HUES6 (cell line): ENCODE measurements at regions not wholly inside any gene's neighbourhood (a gene's known extent, or its start where the extent isn't known, plus 50 kb on each side); places are given as distances from the start of the nearest gene placed in this dataset.

Source experiments
- H3K27ac ChIP-seq: 2 replicates; pipeline ENCODE4 v1.7.0; 2013; ENCODE audit warnings: low read depth, mild to moderate bottlenecking, low read length, inconsistent platforms
- H3K27me3 ChIP-seq: 2 replicates; pipeline ENCODE4 v1.6.1; 2013; ENCODE audit warnings: low read length; ENCODE audit not compliant: control insufficient read depth, insufficient read depth
- H3K36me3 ChIP-seq: 2 replicates; pipeline ENCODE4 v1.6.1; 2013; ENCODE audit warnings: low read length; ENCODE audit not compliant: control insufficient read depth, insufficient read depth
- H3K4me1 ChIP-seq: 2 replicates; pipeline ENCODE4 v1.6.1; 2013; ENCODE audit warnings: low read length; ENCODE audit not compliant: control insufficient read depth, insufficient read depth
- H3K4me3 ChIP-seq: 2 replicates; pipeline ENCODE4 v1.5.1; 2013; ENCODE audit warnings: low read depth, low read length
- H3K9ac ChIP-seq: one replicate; pipeline ENCODE4 v1.6.1; 2013; ENCODE audit warnings: mild to moderate bottlenecking, low read length
- H3K9me3 ChIP-seq: 2 replicates; pipeline ENCODE4 v1.6.1; 2013; ENCODE audit warnings: low read depth, low read length; ENCODE audit not compliant: control insufficient read depth, insufficient read depth

DNA sequence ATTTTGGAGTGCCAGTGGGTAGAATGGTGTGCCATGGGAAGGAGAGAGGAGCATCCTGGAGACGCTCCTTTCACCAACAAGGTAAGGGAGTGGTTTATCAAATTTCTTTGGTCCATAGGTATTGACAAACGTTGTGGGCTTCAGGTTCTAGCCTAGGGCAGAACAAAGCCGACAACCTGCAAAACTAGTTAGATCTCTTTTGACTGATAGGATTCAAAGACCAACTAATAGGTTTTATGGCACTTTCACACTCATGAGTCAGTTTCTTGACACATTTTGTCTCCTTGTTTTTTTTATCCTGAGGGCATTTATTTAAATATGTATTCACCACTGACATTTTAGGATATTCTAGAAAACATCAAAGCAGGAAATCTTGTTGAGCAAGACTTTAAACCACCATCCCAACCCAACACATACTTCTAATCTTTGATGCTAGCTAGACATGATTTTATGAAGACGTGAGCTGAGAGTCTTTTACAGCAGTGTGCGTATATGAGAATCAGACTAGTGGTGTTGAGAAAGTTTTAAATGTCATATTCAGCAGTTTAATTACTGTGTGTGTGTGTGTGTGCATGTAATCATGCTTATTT lies 370.4 kb upstream of the HSF2 start:
- Histone ChIP-seq H3K4me1 (peaks cover 5% of the 10 kb centered on the region; the same call in 1 of the 2 replicates), H3K4me3 (no peak overlapping the region), H3K9me3 (no peaks in the 10 kb centered on the region), H3K36me3 (no peaks in the 10 kb centered on the region), H3K27me3 (no peaks in the 10 kb centered on the region), H3K9ac (no peak overlapping the region), H3K27ac (no peak overlapping the region)

- no peaks in the 10 kb centered on the region for H3K27me3 ChIP-seq
- H3K4me1 ChIP-seq, result peaks cover 5% of the 10 kb centered on the region; the same call in 1 of the 2 replicates
- H3K9ac ChIP-seq, result no peak overlapping the region
- H3K4me3 ChIP-seq, result no peak overlapping the region
- no peaks in the 10 kb centered on the region for H3K9me3 ChIP-seq
- H3K36me3 ChIP-seq, result no peaks in the 10 kb centered on the region
- no peak overlapping the region for H3K27ac ChIP-seq
These were observed 365.8 kb upstream of the HSF2 start for GRCh38 chr6:122033564-122034181.

DNA sequence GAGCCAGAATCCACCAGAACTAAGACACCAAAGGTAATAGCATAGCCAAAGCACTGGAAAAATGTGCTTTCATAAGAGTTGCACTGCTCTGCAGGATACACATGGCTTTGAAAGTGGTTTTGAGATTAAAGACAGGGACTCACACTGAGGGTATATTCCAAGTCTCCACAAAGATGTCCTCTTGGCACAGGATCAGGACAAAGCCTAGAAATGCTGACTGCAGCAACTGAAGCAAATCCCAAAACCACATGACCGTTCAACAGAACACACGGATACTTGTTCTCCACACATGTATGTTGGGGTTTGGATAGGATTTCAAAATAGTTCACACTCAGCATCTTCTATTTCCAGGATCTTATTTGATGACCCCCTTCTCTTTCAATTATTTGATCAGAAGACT lies 364.3 kb upstream of the HSF2 start:
- H3K36me3 ChIP-seq, result no peaks in the 10 kb centered on the region
- H3K9me3 ChIP-seq, result no peaks in the 10 kb centered on the region
- no peaks in the 10 kb centered on the region for H3K27me3 ChIP-seq
- H3K4me3 ChIP-seq, result no peak overlapping the region
- H3K4me1 ChIP-seq, result peaks cover 5% of the 10 kb centered on the region; the same call in 1 of the 2 replicates
- H3K9ac ChIP-seq, result no peak overlapping the region
- no peak overlapping the region for H3K27ac ChIP-seq

DNA sequence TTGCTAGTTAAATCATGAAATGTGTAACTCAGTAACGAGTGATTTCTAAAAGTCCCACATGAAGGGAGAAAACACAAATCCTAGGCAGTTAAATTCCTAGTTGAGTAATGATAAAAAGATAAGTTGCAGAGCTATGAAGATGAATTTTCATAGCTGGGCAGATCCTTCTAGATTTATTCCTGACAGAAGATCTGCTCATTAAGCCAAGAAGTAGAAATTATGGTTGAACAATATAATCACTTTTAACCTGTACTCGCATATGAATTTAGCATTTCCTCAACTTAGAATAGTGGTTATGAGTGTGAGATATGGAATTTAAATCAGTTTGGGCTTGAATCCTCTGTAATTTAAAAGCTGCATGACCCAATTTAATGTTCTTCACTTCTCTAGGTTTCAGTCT lies 359.2 kb upstream of the HSF2 start:
- Histone ChIP-seq H3K4me3 (no peak overlapping the region), H3K27me3 (no peaks in the 10 kb centered on the region), H3K9me3 (no peaks in the 10 kb centered on the region), H3K27ac (no peak overlapping the region), H3K4me1 (peaks cover 7% of the 10 kb centered on the region), H3K9ac (no peak overlapping the region), H3K36me3 (no peaks in the 10 kb centered on the region)

- H3K27me3 ChIP-seq, result no peaks in the 10 kb centered on the region
- no peak overlapping the region for H3K9ac ChIP-seq
- H3K9me3 ChIP-seq, result no peaks in the 10 kb centered on the region
- no peak overlapping the region for H3K4me3 ChIP-seq
- H3K4me1 ChIP-seq, result peaks cover 7% of the 10 kb centered on the region
- no peak overlapping the region for H3K27ac ChIP-seq
- H3K36me3 ChIP-seq, result no peaks in the 10 kb centered on the region
These were observed 357.1 kb upstream of the HSF2 start for GRCh38 chr6:122042380-122042779.

DNA sequence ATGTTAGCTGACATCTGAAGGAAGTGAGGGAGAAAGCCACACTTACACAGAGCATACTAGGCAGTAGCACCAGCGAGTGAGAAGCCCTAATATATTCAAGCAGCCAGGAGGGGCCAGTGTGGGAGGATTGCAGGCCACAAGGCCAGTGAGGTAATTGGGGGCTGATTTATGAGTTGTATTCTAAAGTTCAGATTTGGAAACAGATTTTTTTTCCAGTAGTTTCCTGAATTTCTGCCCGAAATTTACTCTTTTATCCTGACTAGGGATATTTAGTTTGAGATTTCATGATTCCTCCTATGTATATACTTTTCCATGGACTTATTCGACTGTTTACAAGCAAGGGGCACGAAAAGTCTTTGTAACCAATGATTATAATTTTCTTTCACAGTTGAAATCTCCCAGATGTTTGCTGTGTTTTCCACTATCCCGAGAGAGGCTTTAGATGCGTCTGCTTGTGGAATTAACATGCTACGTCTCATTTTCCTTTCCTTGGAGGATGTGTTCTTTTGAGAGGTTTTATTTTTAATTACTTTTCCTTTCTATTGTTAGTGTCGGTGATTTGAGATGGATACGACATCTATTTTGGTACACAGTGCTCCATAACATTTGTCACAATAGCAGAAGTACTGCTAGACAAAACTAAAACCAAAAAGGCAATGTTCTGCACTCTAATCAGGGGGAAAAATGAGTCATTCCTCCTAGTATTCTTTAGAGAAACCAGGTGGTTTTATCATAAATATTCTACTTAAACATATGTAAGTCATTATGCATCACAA lies 356.3 kb upstream of the HSF2 start:
- Histone ChIP-seq H3K4me3 (no peak overlapping the region), H3K27me3 (no peaks in the 10 kb centered on the region), H3K36me3 (no peaks in the 10 kb centered on the region), H3K4me1 (peaks cover 7% of the 10 kb centered on the region), H3K9ac (no peak overlapping the region), H3K27ac (no peak overlapping the region), H3K9me3 (no peaks in the 10 kb centered on the region)

- Histone ChIP-seq H3K4me3 (no peak overlapping the region), H3K9ac (no peak overlapping the region)
These were observed 350.9 kb upstream of the HSF2 start for GRCh38 chr6:122048570-122048969.

GRCh38 chr6:122049341-122049740 lies 350.1 kb upstream of the HSF2 start:
- Histone ChIP-seq H3K27ac (no peak overlapping the region), H3K9me3 (no peaks in the 10 kb centered on the region), H3K27me3 (no peaks in the 10 kb centered on the region), H3K36me3 (no peaks in the 10 kb centered on the region), H3K9ac (no peak overlapping the region), H3K4me3 (no peak overlapping the region), H3K4me1 (no peaks in the 10 kb centered on the region; the same call in 1 of the 2 replicates)

More at GRCh38 chr6:122048570-122048969, 350.9 kb upstream of the HSF2 start:
- no peaks in the 10 kb centered on the region for H3K36me3 ChIP-seq
- peaks cover 5% of the 10 kb centered on the region for H3K4me1 ChIP-seq
- H3K27ac ChIP-seq, result no peak overlapping the region
- no peaks in the 10 kb centered on the region for H3K27me3 ChIP-seq
- H3K9me3 ChIP-seq, result no peaks in the 10 kb centered on the region

GRCh38 chr6:122050242-122050755 lies 349.2 kb upstream of the HSF2 start:
- no peaks in the 10 kb centered on the region for H3K9me3 ChIP-seq
- H3K9ac ChIP-seq, result no peak overlapping the region
- no peaks in the 10 kb centered on the region for H3K36me3 ChIP-seq
- no peaks in the 10 kb centered on the region for H3K27me3 ChIP-seq
- H3K4me1 ChIP-seq, result no peaks in the 10 kb centered on the region; the same call in 1 of the 2 replicates
- no peak overlapping the region for H3K4me3 ChIP-seq
- no peak overlapping the region for H3K27ac ChIP-seq

DNA sequence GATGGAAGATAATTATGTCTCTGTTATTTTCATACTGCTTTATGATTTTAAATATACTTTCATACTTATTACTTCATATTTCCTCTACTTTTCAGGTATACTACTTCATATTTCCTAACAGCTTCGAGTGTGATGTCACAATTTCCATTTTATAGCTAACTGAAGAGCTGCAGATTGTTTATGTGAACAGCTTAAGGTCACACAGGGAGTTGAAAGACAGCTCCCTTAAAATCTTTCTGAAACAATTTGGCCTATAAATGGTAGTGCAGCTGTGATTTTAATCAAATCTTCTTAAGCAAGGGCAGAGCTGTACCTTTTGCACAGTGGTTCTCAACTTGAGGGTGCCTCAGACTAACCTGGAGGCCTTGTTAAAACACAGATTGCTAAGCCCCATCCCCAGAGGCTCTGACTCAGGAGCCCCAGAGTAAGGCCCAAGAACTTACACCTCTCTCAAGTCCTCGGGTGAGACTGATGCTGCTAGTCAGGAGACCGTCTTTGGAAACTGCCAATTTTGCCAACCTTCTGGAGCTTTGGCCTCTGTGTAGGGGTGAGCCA lies 347.0 kb upstream of the HSF2 start:
- H3K36me3 ChIP-seq, result no peaks in the 10 kb centered on the region
- no peak overlapping the region for H3K27ac ChIP-seq
- H3K9ac ChIP-seq, result no peak overlapping the region
- H3K9me3 ChIP-seq, result no peaks in the 10 kb centered on the region
- H3K4me1 ChIP-seq, result no peaks in the 10 kb centered on the region; the same call in 1 of the 2 replicates
- no peaks in the 10 kb centered on the region for H3K27me3 ChIP-seq
- no peak overlapping the region for H3K4me3 ChIP-seq

DNA sequence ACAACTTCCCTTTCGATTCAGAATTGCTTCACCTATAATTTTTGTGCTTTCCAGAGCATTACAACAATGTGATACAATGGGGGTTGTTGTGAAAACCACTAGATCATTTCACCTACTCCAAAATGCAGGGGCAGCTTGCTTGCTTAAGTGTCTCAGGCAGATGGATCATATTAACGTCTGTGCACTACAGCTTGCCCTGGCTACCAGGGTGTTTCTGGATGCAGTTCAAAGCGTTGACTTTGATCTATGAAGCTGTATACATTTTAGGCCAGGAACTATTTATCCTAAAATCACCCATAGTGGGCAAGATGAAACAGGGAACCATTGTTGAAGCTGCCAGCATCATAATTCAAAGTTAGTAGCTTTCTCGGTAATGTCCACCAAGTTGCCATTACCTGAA lies 339.5 kb upstream of the HSF2 start:
- no peak overlapping the region for H3K4me3 ChIP-seq
- H3K4me1 ChIP-seq, result peaks cover 2% of the 10 kb centered on the region; the same call in 1 of the 2 replicates
- no peaks in the 10 kb centered on the region for H3K27me3 ChIP-seq
- no peak overlapping the region for H3K9ac ChIP-seq
- no peaks in the 10 kb centered on the region for H3K9me3 ChIP-seq
- H3K27ac ChIP-seq, result no peak overlapping the region
- H3K36me3 ChIP-seq, result no peaks in the 10 kb centered on the region
